ENCODE measurements at regions not wholly inside any gene's neighbourhood (a gene's known extent, or its start where the extent isn't known, plus 50 kb on each side); places are given as distances from the start of the nearest gene placed in this dataset.

- Histone ChIP-seq H3K27me3 (ENCODE audit: control insufficient read depth, insufficient read depth, low read length) (no peaks in the 10 kb centered on the region), H3K36me3 (ENCODE audit: control insufficient read depth, insufficient read depth, low read length) (no peaks in the 10 kb centered on the region), H3K9me3 (ENCODE audit: control insufficient read depth, low read depth, low read length) (no peaks in the 10 kb centered on the region), H3K4me1 (ENCODE audit: control insufficient read depth, insufficient read depth, low read length) (no peaks in the 10 kb centered on the region), H3K27ac (ENCODE audit: low read length) (no peak overlapping the region), H3K4me3 (ENCODE audit: low read length) (no peak overlapping the region)
- no CpG with 5 or more reads among the region's 1 CpG for WGBS (ENCODE audit: insufficient coverage, low lambda C conversion rate)
- no peak for DNase-seq
Measured at GRCh38 chr15:54816401-54816800, 380.3 kb downstream of the RSL24D1 start.

DNA sequence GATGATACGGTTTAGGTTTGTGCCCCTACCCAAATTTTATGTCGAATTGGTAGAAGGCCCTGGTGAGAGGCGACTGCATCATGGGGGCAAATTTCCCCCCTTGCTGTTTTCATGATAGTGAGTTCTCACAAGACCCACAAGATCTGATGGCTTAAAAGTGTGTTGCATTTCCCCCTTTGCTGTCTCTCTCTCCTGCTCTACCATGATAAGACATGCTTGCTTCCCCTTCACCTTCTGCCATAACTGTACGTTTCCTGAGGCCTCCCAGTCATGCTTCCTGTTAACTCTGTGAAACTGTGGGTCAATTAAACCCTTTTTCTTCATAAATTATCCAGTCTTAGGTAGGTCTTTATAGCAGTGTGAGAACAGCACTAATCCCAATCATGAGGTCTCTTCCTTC, 381.2 kb downstream of the RSL24D1 start:
- H3K27ac ChIP-seq (ENCODE audit: low read length): no peak overlapping the region
- DNase-seq: no peak
- H3K36me3 ChIP-seq (ENCODE audit: control insufficient read depth, insufficient read depth, low read length): no peaks in the 10 kb centered on the region
- no CpG with 5 or more reads among the region's 4 CpGs for WGBS (ENCODE audit: insufficient coverage, low lambda C conversion rate)
- no peaks in the 10 kb centered on the region for H3K4me1 ChIP-seq (ENCODE audit: control insufficient read depth, insufficient read depth, low read length)
- H3K9me3 ChIP-seq (ENCODE audit: control insufficient read depth, low read depth, low read length): no peaks in the 10 kb centered on the region
- no peaks in the 10 kb centered on the region for H3K27me3 ChIP-seq (ENCODE audit: control insufficient read depth, insufficient read depth, low read length)
- no peak overlapping the region for H3K4me3 ChIP-seq (ENCODE audit: low read length)

- Histone ChIP-seq H3K4me3 (ENCODE audit: low read length) (no peak overlapping the region), H3K4me1 (ENCODE audit: control insufficient read depth, insufficient read depth, low read length) (no peaks in the 10 kb centered on the region), H3K36me3 (ENCODE audit: control insufficient read depth, insufficient read depth, low read length) (no peaks in the 10 kb centered on the region), H3K27ac (ENCODE audit: low read length) (no peak overlapping the region), H3K27me3 (ENCODE audit: control insufficient read depth, insufficient read depth, low read length) (no peaks in the 10 kb centered on the region), H3K9me3 (ENCODE audit: control insufficient read depth, low read depth, low read length) (no peaks in the 10 kb centered on the region)
- DNase-seq: no peak
Measured at GRCh38 chr15:54812383-54812782, 384.4 kb downstream of the RSL24D1 start.

DNA sequence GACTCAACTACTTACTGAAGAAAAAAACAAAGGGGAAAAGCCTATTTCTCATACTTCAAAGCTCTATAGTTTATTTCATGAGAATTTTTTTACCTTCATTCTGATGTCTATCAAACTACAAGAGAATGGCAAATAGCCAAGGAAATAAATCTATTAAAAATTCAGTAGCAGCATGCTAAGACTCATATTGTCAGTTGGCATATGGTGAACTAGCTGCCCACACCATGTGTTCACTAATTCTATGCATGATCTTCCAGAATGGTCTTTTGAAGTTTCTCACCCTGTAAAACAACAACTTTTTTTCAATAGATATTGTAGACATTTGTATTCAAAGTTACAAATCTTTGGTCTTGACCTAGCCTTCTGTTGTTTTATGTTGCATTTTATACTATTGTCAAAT, 386.2 kb downstream of the RSL24D1 start:
- no peak overlapping the region for H3K4me3 ChIP-seq (ENCODE audit: low read length)
- no peaks in the 10 kb centered on the region for H3K9me3 ChIP-seq (ENCODE audit: control insufficient read depth, low read depth, low read length)
- no peaks in the 10 kb centered on the region for H3K36me3 ChIP-seq (ENCODE audit: control insufficient read depth, insufficient read depth, low read length)
- H3K27me3 ChIP-seq (ENCODE audit: control insufficient read depth, insufficient read depth, low read length): no peaks in the 10 kb centered on the region
- no peaks in the 10 kb centered on the region for H3K4me1 ChIP-seq (ENCODE audit: control insufficient read depth, insufficient read depth, low read length)
- H3K27ac ChIP-seq (ENCODE audit: low read length): no peak overlapping the region
- no peak for DNase-seq

GRCh38 chr15:54810031-54810430, 386.7 kb downstream of the RSL24D1 start:
- DNase-seq: no peak
- Histone ChIP-seq H3K27me3 (ENCODE audit: control insufficient read depth, insufficient read depth, low read length) (no peaks in the 10 kb centered on the region), H3K36me3 (ENCODE audit: control insufficient read depth, insufficient read depth, low read length) (no peaks in the 10 kb centered on the region), H3K4me3 (ENCODE audit: low read length) (no peak overlapping the region), H3K27ac (ENCODE audit: low read length) (no peak overlapping the region), H3K4me1 (ENCODE audit: control insufficient read depth, insufficient read depth, low read length) (no peaks in the 10 kb centered on the region), H3K9me3 (ENCODE audit: control insufficient read depth, low read depth, low read length) (no peaks in the 10 kb centered on the region)
- WGBS (ENCODE audit: insufficient coverage, low lambda C conversion rate): no CpG with 5 or more reads among the region's 2 CpGs

GRCh38 chr15:54808321-54808720, 388.4 kb downstream of the RSL24D1 start:
- no peak overlapping the region for H3K27ac ChIP-seq (ENCODE audit: low read length)
- H3K27me3 ChIP-seq (ENCODE audit: control insufficient read depth, insufficient read depth, low read length): no peaks in the 10 kb centered on the region
- no peaks in the 10 kb centered on the region for H3K4me1 ChIP-seq (ENCODE audit: control insufficient read depth, insufficient read depth, low read length)
- no peak overlapping the region for H3K4me3 ChIP-seq (ENCODE audit: low read length)
- no peaks in the 10 kb centered on the region for H3K9me3 ChIP-seq (ENCODE audit: control insufficient read depth, low read depth, low read length)
- no peak for DNase-seq
- no CpG with 5 or more reads among the region's 3 CpGs for WGBS (ENCODE audit: insufficient coverage, low lambda C conversion rate)
- H3K36me3 ChIP-seq (ENCODE audit: control insufficient read depth, insufficient read depth, low read length): no peaks in the 10 kb centered on the region

- no peak overlapping the region for H3K27ac ChIP-seq (ENCODE audit: low read length)
- no CpG with 5 or more reads among the region's 1 CpG for WGBS (ENCODE audit: insufficient coverage, low lambda C conversion rate)
- no peak for DNase-seq
- no peaks in the 10 kb centered on the region for H3K36me3 ChIP-seq (ENCODE audit: control insufficient read depth, insufficient read depth, low read length)
- H3K9me3 ChIP-seq (ENCODE audit: control insufficient read depth, low read depth, low read length): no peaks in the 10 kb centered on the region
- no peak overlapping the region for H3K4me3 ChIP-seq (ENCODE audit: low read length)
- no peaks in the 10 kb centered on the region for H3K27me3 ChIP-seq (ENCODE audit: control insufficient read depth, insufficient read depth, low read length)
- no peaks in the 10 kb centered on the region for H3K4me1 ChIP-seq (ENCODE audit: control insufficient read depth, insufficient read depth, low read length)
Measured at GRCh38 chr15:54803987-54804386, 392.8 kb downstream of the RSL24D1 start.

DNA sequence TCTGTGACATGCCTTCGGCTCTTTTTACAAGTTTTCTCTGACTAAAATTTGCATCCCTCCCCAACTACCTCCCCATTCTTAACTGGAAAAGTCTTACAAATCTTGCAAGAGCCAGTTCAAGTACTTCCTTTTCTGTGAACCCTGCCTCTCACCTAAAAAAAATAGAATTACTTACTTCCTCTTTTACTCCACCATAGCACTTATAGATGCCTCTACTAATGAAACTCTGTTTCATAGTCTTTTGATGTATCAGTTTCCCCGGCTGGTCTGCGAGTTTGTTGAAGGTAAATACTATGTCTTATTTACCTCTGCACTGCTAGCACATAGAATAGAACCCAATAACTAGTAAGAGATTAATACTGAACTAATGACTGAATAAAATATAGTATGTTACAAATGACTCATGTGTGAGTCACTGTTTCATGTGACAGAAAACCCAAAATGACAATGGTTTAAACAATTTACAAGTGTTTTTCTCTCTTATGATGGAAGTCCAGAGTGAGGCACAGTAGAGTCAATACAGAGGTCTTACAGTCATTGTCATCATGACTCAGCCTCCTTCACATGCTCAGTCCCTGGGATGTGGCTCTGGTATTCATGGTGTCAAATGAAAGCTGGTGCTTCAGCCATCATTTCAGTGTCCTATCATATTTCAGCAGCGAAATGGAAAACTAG, 393.5 kb downstream of the RSL24D1 start:
- no peaks in the 10 kb centered on the region for H3K4me1 ChIP-seq (ENCODE audit: control insufficient read depth, insufficient read depth, low read length)
- H3K4me3 ChIP-seq (ENCODE audit: low read length): no peak overlapping the region
- H3K36me3 ChIP-seq (ENCODE audit: control insufficient read depth, insufficient read depth, low read length): no peaks in the 10 kb centered on the region
- no peaks in the 10 kb centered on the region for H3K27me3 ChIP-seq (ENCODE audit: control insufficient read depth, insufficient read depth, low read length)
- H3K9me3 ChIP-seq (ENCODE audit: control insufficient read depth, low read depth, low read length): no peaks in the 10 kb centered on the region
- no peak overlapping the region for H3K27ac ChIP-seq (ENCODE audit: low read length)
- WGBS (ENCODE audit: insufficient coverage, low lambda C conversion rate): 82% methylated on average over 2 of the region's 4 CpGs
- DNase-seq: no peak

GRCh38 chr15:54792526-54792925, 404.2 kb downstream of the RSL24D1 start:
- no peaks in the 10 kb centered on the region for H3K27me3 ChIP-seq (ENCODE audit: control insufficient read depth, insufficient read depth, low read length)
- no peaks in the 10 kb centered on the region for H3K9me3 ChIP-seq (ENCODE audit: control insufficient read depth, low read depth, low read length)
- DNase-seq: no peak
- H3K27ac ChIP-seq (ENCODE audit: low read length): no peak overlapping the region
- H3K4me1 ChIP-seq (ENCODE audit: control insufficient read depth, insufficient read depth, low read length): no peaks in the 10 kb centered on the region
- no peaks in the 10 kb centered on the region for H3K36me3 ChIP-seq (ENCODE audit: control insufficient read depth, insufficient read depth, low read length)
- no peak overlapping the region for H3K4me3 ChIP-seq (ENCODE audit: low read length)
- WGBS (ENCODE audit: insufficient coverage, low lambda C conversion rate): no CpG with 5 or more reads among the region's 1 CpG

DNA sequence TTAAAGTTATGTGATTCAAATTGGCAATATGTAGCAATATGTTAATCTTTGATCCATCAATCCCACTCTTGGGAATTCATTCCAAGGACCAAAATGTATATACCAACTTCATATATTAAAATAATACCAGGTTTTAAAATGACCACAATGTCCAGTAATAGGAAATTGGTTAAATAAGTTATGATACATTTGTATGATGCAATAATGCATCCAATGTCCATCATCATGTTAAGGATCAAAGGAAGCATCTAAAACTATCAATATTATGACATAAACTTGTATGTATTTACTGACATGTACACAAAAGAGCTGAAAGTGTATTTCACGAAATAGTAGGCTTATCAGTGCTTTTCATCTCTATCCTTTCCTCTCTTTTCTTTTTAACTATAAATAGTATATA, 406.0 kb downstream of the RSL24D1 start:
- Histone ChIP-seq H3K9me3 (ENCODE audit: control insufficient read depth, low read depth, low read length) (no peaks in the 10 kb centered on the region), H3K4me1 (ENCODE audit: control insufficient read depth, insufficient read depth, low read length) (no peaks in the 10 kb centered on the region), H3K27ac (ENCODE audit: low read length) (no peak overlapping the region), H3K27me3 (ENCODE audit: control insufficient read depth, insufficient read depth, low read length) (no peaks in the 10 kb centered on the region), H3K36me3 (ENCODE audit: control insufficient read depth, insufficient read depth, low read length) (no peaks in the 10 kb centered on the region), H3K4me3 (ENCODE audit: low read length) (no peak overlapping the region)
- WGBS (ENCODE audit: insufficient coverage, low lambda C conversion rate): no CpG with 5 or more reads among the region's 1 CpG
- DNase-seq: no peak

GRCh38 chr15:54789376-54789775, 407.4 kb downstream of the RSL24D1 start:
- DNase-seq: no peak
- 100% methylated on average over 1 of the region's 2 CpGs for WGBS (ENCODE audit: insufficient coverage, low lambda C conversion rate)
- H3K4me1 ChIP-seq (ENCODE audit: control insufficient read depth, insufficient read depth, low read length): no peaks in the 10 kb centered on the region
- H3K4me3 ChIP-seq (ENCODE audit: low read length): no peak overlapping the region
- H3K27me3 ChIP-seq (ENCODE audit: control insufficient read depth, insufficient read depth, low read length): no peaks in the 10 kb centered on the region
- no peaks in the 10 kb centered on the region for H3K9me3 ChIP-seq (ENCODE audit: control insufficient read depth, low read depth, low read length)
- H3K36me3 ChIP-seq (ENCODE audit: control insufficient read depth, insufficient read depth, low read length): no peaks in the 10 kb centered on the region
- no peak overlapping the region for H3K27ac ChIP-seq (ENCODE audit: low read length)
